Tibial nerve (tissue), 4 donors: ENCODE measurements at regions not wholly inside any gene's neighbourhood (a gene's known extent, or its start where the extent isn't known, plus 50 kb on each side); places are given as distances from the start of the nearest gene placed in this dataset.

Source experiments
- EP300 ChIP-seq, 2 donors: sonication (generic); formaldehyde crosslinking; IDR thresholded peaks; one replicate each; pipeline ENCODE4 v1.6.1; 2017; ENCODE audit warnings: antibody characterized with exemption in 2 of 2, mild to moderate bottlenecking in 1 of 2
- POLR2A ChIP-seq, 2 donors: fragments of 450-650 bp; IDR thresholded peaks; one replicate each; pipeline ENCODE4 v1.6.1; 2017; ENCODE audit warnings: antibody characterized with exemption in 2 of 2, mild to moderate bottlenecking in 2 of 2, moderate library complexity in 2 of 2
- TF ChIP-seq, protein P1 (sequence below), 5 experiments: fragments of 200-600 bp in 3 of 5; fragments of 450-650 bp in 2 of 5; sonication (generic) in 3 of 5; IDR thresholded peaks; one replicate each; pipeline ENCODE4 v1.5.1; 2016 to 2019; ENCODE audit warnings: antibody characterized with exemption in 5 of 5, mild to moderate bottlenecking in 3 of 5, moderate library complexity in 2 of 5

DNA sequence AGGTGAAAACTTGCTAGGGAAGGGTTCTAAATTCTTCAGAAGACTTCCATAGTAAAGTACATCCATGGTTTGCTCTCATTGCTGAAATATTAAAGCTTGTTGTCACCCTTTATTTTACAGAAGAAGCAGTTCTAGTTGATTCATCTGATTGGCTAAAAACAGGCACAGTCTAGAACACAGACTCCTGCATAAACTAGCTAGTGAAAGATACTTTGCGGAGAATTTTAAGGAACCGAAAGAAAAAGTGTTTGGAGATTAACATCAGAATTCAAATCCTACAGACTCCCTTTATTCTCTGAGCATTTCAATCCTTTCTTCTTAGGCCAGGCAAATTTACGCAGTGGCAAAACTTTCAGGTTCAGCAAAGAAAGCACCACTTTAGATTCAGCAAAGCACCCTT is 1076.5 kb upstream of the ZEB2 start:
- TF ChIP-seq POLR2A (IDR thresholded peaks at IDR 0.05) (no peak), EP300 (IDR thresholded peaks at IDR 0.05) (no peak)
- TF ChIP-seq, protein P1, sequence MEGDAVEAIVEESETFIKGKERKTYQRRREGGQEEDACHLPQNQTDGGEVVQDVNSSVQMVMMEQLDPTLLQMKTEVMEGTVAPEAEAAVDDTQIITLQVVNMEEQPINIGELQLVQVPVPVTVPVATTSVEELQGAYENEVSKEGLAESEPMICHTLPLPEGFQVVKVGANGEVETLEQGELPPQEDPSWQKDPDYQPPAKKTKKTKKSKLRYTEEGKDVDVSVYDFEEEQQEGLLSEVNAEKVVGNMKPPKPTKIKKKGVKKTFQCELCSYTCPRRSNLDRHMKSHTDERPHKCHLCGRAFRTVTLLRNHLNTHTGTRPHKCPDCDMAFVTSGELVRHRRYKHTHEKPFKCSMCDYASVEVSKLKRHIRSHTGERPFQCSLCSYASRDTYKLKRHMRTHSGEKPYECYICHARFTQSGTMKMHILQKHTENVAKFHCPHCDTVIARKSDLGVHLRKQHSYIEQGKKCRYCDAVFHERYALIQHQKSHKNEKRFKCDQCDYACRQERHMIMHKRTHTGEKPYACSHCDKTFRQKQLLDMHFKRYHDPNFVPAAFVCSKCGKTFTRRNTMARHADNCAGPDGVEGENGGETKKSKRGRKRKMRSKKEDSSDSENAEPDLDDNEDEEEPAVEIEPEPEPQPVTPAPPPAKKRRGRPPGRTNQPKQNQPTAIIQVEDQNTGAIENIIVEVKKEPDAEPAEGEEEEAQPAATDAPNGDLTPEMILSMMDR (IDR thresholded peaks at IDR 0.05): no peak
